SK-N-SH (cell line): ENCODE measurements at regions not wholly inside any gene's neighbourhood (a gene's known extent, or its start where the extent isn't known, plus 50 kb on each side); places are given as distances from the start of the nearest gene placed in this dataset.

Experiments used
- CTCF ChIA-PET: fragments of 300-600, 350-600 bp; formaldehyde crosslinking; extraction: SDS; loops from one replicate; lab custom pipeline; 2021; lab: Yijun Ruan, JAX
- POLR2A ChIA-PET: fragments of 350-600 bp; sonication (Branson Sonifier 250); formaldehyde crosslinking; extraction: SDS; loops from one replicate; lab custom pipeline; 2020; ENCODE audit warnings: antibody characterized with exemption, inconsistent platforms; lab: Yijun Ruan, JAX
- DNase-seq: peaks from one replicate; pipeline ENCODE4 v3.0.0; 2012
- H2AFZ ChIP-seq: fragments of 200-600 bp; sonication (generic); 2 replicates; pipeline ENCODE4 v1.8.1; 2016; ENCODE audit warnings: antibody characterized with exemption, mild to moderate bottlenecking, low read depth
- H3F3A ChIP-seq: fragments of 200-600 bp; sonication (generic); replicated peaks from 2 replicates; pipeline ENCODE3; 2016; ENCODE audit warnings: antibody characterized with exemption, mild to moderate bottlenecking; ENCODE audit not compliant: insufficient read depth
- H3K27ac ChIP-seq, 2 experiments: fragments of 200-500 bp in 1 of 2; fragments of 200-600 bp in 1 of 2; sonication (Bioruptor generic) in 1 of 2; sonication (generic), shearing (Covaris generic) in 1 of 2; 2 replicates each; pipeline versions ENCODE4 v1.5.1 to v1.6.1; 2014 to 2016; ENCODE audit warnings: low read depth in 2 of 2, inconsistent platforms in 1 of 2, low read length in 1 of 2, mild to moderate bottlenecking in 1 of 2, mixed read lengths in 1 of 2
- H3K27me3 ChIP-seq: fragments of 200-600 bp; sonication (generic), shearing (Covaris generic); 2 replicates; pipeline ENCODE4 v1.6.1; 2016; ENCODE audit warnings: mixed run types; ENCODE audit not compliant: insufficient read depth
- H3K36me3 ChIP-seq, 2 experiments: fragments of 200-500 bp in 1 of 2; fragments of 200-600 bp in 1 of 2; sonication (Bioruptor generic) in 1 of 2; sonication (generic) in 1 of 2; replicated peaks in 1 of 2; 2 replicates each; pipeline versions ENCODE3 to v1.5.1; 2014 to 2016; ENCODE audit warnings: low read length in 1 of 2, mild to moderate bottlenecking in 1 of 2; ENCODE audit not compliant: insufficient read depth in 2 of 2, control insufficient read depth in 1 of 2
- H3K4me1 ChIP-seq, 2 experiments: fragments of 200-500 bp in 1 of 2; fragments of 200-600 bp in 1 of 2; sonication (Bioruptor generic) in 1 of 2; sonication (generic), shearing (Covaris generic) in 1 of 2; 2 replicates each; pipeline versions ENCODE4 v1.5.1 to v1.6.1; 2014 to 2016; ENCODE audit warnings: low read depth in 1 of 2, low read length in 1 of 2, mixed run types in 1 of 2; ENCODE audit not compliant: insufficient read depth in 2 of 2, control insufficient read depth in 1 of 2
- H3K4me2 ChIP-seq: fragments of 200-600 bp; sonication (generic), shearing (Covaris generic); 2 replicates; pipeline ENCODE4 v1.6.1; 2017; ENCODE audit warnings: mixed run types
- H3K4me3 ChIP-seq, 2 experiments: fragments of 200-500 bp in 1 of 2; fragments of 200-600 bp in 1 of 2; sonication (Bioruptor generic) in 1 of 2; sonication (generic), shearing (Covaris generic) in 1 of 2; 2 replicates each; pipeline versions ENCODE4 v1.5.1 to v1.8.1; 2014 to 2016; ENCODE audit warnings: low read depth in 2 of 2, inconsistent platforms in 1 of 2, low read length in 1 of 2, mild to moderate bottlenecking in 1 of 2, mixed read lengths in 1 of 2, moderate library complexity in 1 of 2
- H3K79me2 ChIP-seq: fragments of 200-600 bp; sonication (generic); 2 replicates; pipeline ENCODE4 v1.8.1; 2017; ENCODE audit warnings: mild to moderate bottlenecking; ENCODE audit not compliant: insufficient read depth
- H3K9ac ChIP-seq: fragments of 200-600 bp; sonication (generic); 2 replicates; pipeline ENCODE4 v1.6.1; 2017; ENCODE audit warnings: mixed run types
- H3K9me2 ChIP-seq: fragments of 200-600 bp; sonication (generic); 2 replicates; pipeline ENCODE4 v1.6.1; 2017; ENCODE audit warnings: mixed run types
- H3K9me3 ChIP-seq: fragments of 200-600 bp; sonication (generic); 2 replicates; pipeline ENCODE4 v1.6.1; 2017; ENCODE audit warnings: mixed run types, mild to moderate bottlenecking, moderate library complexity
- H4K20me1 ChIP-seq: fragments of 200-600 bp; sonication (generic); 2 replicates; pipeline ENCODE4 v1.6.1; 2017; ENCODE audit warnings: mild to moderate bottlenecking, mixed run types; ENCODE audit not compliant: insufficient read depth
- CHD2 ChIP-seq: fragments of 150-350 bp; IDR thresholded peaks from 2 replicates; pipeline ENCODE4 v1.6.1; 2018; ENCODE audit warnings: low read length; ENCODE audit not compliant: partially characterized antibody
- CTCF ChIP-seq: fragments of 200-600 bp; sonication (generic); IDR thresholded peaks from 2 replicates; pipeline ENCODE4 v1.6.1; 2017; ENCODE audit warnings: antibody characterized with exemption, mild to moderate bottlenecking, moderate library complexity
- EP300 ChIP-seq, 2 experiments: IDR thresholded peaks; 2 replicates each; pipeline versions ENCODE4 v1.4.0 to v1.6.1; 2012; ENCODE audit warnings: borderline replicate concordance in 1 of 2, low read depth in 1 of 2, low read length in 1 of 2
- FOSL2 ChIP-seq: IDR thresholded peaks from 2 replicates; pipeline ENCODE4 v1.4.0; 2012; ENCODE audit warnings: low read depth, mild to moderate bottlenecking, moderate library complexity, borderline replicate concordance
- GABPA ChIP-seq: IDR thresholded peaks from 2 replicates; pipeline ENCODE4 v1.4.0; 2012; ENCODE audit warnings: low read depth, mild to moderate bottlenecking
- GATA2 ChIP-seq: sonication (generic); formaldehyde crosslinking; IDR thresholded peaks from 2 replicates; pipeline ENCODE4 v1.5.0; 2020; ENCODE audit warnings: mild to moderate bottlenecking, missing genetic modification reagents
- IRF3 ChIP-seq: fragments of 150-350 bp; IDR thresholded peaks from 2 replicates; pipeline ENCODE4 v1.6.1; 2016; ENCODE audit warnings: mild to moderate bottlenecking, low read depth, low read length
- JUND ChIP-seq: IDR thresholded peaks from 2 replicates; pipeline ENCODE4 v1.4.0; 2012
- MEF2A ChIP-seq: IDR thresholded peaks from 2 replicates; pipeline ENCODE4 v1.4.0; 2012; ENCODE audit warnings: low read depth, borderline replicate concordance
- MXI1 ChIP-seq: IDR thresholded peaks from 2 replicates; pipeline ENCODE4 v1.6.1; 2012; ENCODE audit warnings: mild to moderate bottlenecking, low read depth, low read length, improper control_type of control experiment
- NRF1 ChIP-seq: IDR thresholded peaks from 2 replicates; pipeline ENCODE4 v1.6.1; 2012; ENCODE audit warnings: low read depth, mild to moderate bottlenecking, low read length
- POLR2AphosphoS5 ChIP-seq: IDR thresholded peaks from 2 replicates; pipeline ENCODE4 v1.6.1; 2012; ENCODE audit warnings: low read depth, low read length
- RAD21 ChIP-seq: IDR thresholded peaks from 2 replicates; pipeline ENCODE4 v1.6.1; 2012; ENCODE audit warnings: mild to moderate bottlenecking, low read length
- RCOR1 ChIP-seq: fragments of 150-350 bp; IDR thresholded peaks from 2 replicates; pipeline ENCODE4 v1.6.1; 2017; ENCODE audit warnings: antibody characterized with exemption, low read length
- REST ChIP-seq: IDR thresholded peaks from 2 replicates; pipeline ENCODE4 v1.6.1; 2012; ENCODE audit warnings: mild to moderate bottlenecking, low read depth, low read length, moderate library complexity
- SIN3A ChIP-seq: IDR thresholded peaks from 2 replicates; pipeline ENCODE4 v1.6.1; 2012; ENCODE audit warnings: low read depth, mild to moderate bottlenecking, low read length, moderate library complexity, borderline replicate concordance
- SMC3 ChIP-seq: IDR thresholded peaks from 2 replicates; pipeline ENCODE4 v1.6.1; 2012; ENCODE audit warnings: low read depth, low read length, improper control_type of control experiment
- USF2 ChIP-seq: fragments of 150-350 bp; IDR thresholded peaks from 2 replicates; pipeline ENCODE4 v1.6.1; 2017; ENCODE audit warnings: antibody characterized with exemption, low read length, low read depth, borderline replicate concordance
- WGBS: methylation state at CpG from one replicate; pipeline ENCODE4 v1.1.6; 2017; ENCODE audit warnings: low lambda C conversion rate; 5-methylcytosine and 5-hydroxymethylcytosine counted together

GRCh38 chr4:187424636-187425035, 570.9 kb upstream of the ZFP42 start:
- Histone ChIP-seq H3K36me3 (no peaks in the 10 kb centered on the region), H4K20me1 (no peaks in the 10 kb centered on the region), H3K4me3 (no peak overlapping the region), H3K4me2 (no peak overlapping the region), H3K9ac (no peak overlapping the region), H3K27ac (no peak overlapping the region), H3K9me3 (no peaks in the 10 kb centered on the region), H3F3A (no peaks in the 10 kb centered on the region), H2AFZ (no peak overlapping the region), H3K79me2 (no peaks in the 10 kb centered on the region), H3K9me2 (no peaks in the 10 kb centered on the region), H3K4me1 (no peaks in the 10 kb centered on the region; a peak in 1 of 4 replicates), H3K27me3 (no peaks in the 10 kb centered on the region; the same call in 1 of the 2 replicates)
- no peak for DNase-seq
- ChIA-PET CTCF (no interaction called here), POLR2A (no interaction called here)
- 17% methylated on average over 1 of the region's 1 CpG for WGBS
- TF ChIP-seq MXI1: no peak
- no peak for TF ChIP-seq SIN3A
- no peak for TF ChIP-seq FOSL2
- TF ChIP-seq CHD2: no peak
- no peak for TF ChIP-seq JUND
- TF ChIP-seq EP300 (IDR thresholded peaks at IDR 0.05; ENCODE audit: borderline replicate concordance in 1 of 2, low read depth in 1 of 2, low read length in 1 of 2): no peak
- TF ChIP-seq USF2: no peak
- no peak for TF ChIP-seq POLR2AphosphoS5
- no peak for TF ChIP-seq CTCF
- TF ChIP-seq NRF1: no peak
- no peak for TF ChIP-seq RAD21
- no peak for TF ChIP-seq GATA2 (CRISPR knock-in tag)
- no peak for TF ChIP-seq MEF2A
- no peak for TF ChIP-seq RCOR1
- TF ChIP-seq GABPA: no peak
- no peak for TF ChIP-seq SMC3
- TF ChIP-seq IRF3: no peak
- TF ChIP-seq REST: no peak
